Tibial artery (tissue), 4 donors: ENCODE measurements at regions not wholly inside any gene's neighbourhood (a gene's known extent, or its start where the extent isn't known, plus 50 kb on each side); places are given as distances from the start of the nearest gene placed in this dataset.

ENCODE experiments used
- DNase-seq, 2 donors: peaks; one replicate each; pipeline ENCODE4 v3.0.0-alpha.2; 2019
- H3K27ac ChIP-seq, 2 donors: fragments of 200-600 bp; sonication (generic) in 1 of 2; 1 replicate in 1 of 2; 2 replicates in 1 of 2; pipeline ENCODE4 v1.5.1; 2018 to 2019; ENCODE audit warnings: mild to moderate bottlenecking in 1 of 2
- H3K27me3 ChIP-seq, 2 donors: fragments of 200-600 bp; sonication (generic) in 1 of 2; one replicate each; pipeline versions ENCODE4 v1.5.1 to v1.6.0; 2016 to 2019
- H3K36me3 ChIP-seq, 3 donors: fragments of 200-600 bp; sonication (generic) in 2 of 3; one replicate each; pipeline ENCODE4 v1.5.1; 2016 to 2019; ENCODE audit warnings: mild to moderate bottlenecking in 2 of 3
- H3K4me1 ChIP-seq, 4 donors: fragments of 200-600 bp; sonication (generic) in 2 of 4; 1 replicate in 3 of 4; 2 replicates in 1 of 4; pipeline ENCODE4 v1.5.1; 2016 to 2019
- H3K4me3 ChIP-seq, 2 donors: fragments of 200-600 bp; sonication (generic) in 1 of 2; 1 replicate in 1 of 2; 2 replicates in 1 of 2; pipeline ENCODE4 v1.5.1; 2018 to 2019; ENCODE audit warnings: mild to moderate bottlenecking in 2 of 2
- H3K9me3 ChIP-seq, 3 donors: fragments of 200-600 bp; sonication (generic) in 1 of 3; one replicate each; pipeline ENCODE4 v1.5.1; 2016 to 2019
- intact Hi-C: fragments of 100-400 bp; cut with DNase I; formaldehyde crosslinking; loops from one replicate; pipeline ENCODE4 v1.15.0; 2023; ENCODE audit warnings: low total_unique reads
- TF ChIP-seq, protein P1 (sequence below), 2 experiments: fragments of 200-600 bp in 1 of 2; fragments of 450-650 bp in 1 of 2; IDR thresholded peaks; one replicate each; pipeline ENCODE4 v1.5.1; 2017 to 2019; ENCODE audit warnings: antibody characterized with exemption in 2 of 2, mild to moderate bottlenecking in 1 of 2, moderate library complexity in 1 of 2

GRCh38 chr9:103997856-103998370 lies 96.2 kb upstream of the SMC2 start:
- TF ChIP-seq, protein P1, sequence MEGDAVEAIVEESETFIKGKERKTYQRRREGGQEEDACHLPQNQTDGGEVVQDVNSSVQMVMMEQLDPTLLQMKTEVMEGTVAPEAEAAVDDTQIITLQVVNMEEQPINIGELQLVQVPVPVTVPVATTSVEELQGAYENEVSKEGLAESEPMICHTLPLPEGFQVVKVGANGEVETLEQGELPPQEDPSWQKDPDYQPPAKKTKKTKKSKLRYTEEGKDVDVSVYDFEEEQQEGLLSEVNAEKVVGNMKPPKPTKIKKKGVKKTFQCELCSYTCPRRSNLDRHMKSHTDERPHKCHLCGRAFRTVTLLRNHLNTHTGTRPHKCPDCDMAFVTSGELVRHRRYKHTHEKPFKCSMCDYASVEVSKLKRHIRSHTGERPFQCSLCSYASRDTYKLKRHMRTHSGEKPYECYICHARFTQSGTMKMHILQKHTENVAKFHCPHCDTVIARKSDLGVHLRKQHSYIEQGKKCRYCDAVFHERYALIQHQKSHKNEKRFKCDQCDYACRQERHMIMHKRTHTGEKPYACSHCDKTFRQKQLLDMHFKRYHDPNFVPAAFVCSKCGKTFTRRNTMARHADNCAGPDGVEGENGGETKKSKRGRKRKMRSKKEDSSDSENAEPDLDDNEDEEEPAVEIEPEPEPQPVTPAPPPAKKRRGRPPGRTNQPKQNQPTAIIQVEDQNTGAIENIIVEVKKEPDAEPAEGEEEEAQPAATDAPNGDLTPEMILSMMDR (IDR thresholded peaks at IDR 0.05): no peak
- no peak overlapping the region for H3K4me3 ChIP-seq
- no peaks in the 10 kb centered on the region for H3K36me3 ChIP-seq
- H3K27ac ChIP-seq: no peak overlapping the region
- no peak for DNase-seq
- intact Hi-C loops: no loop called here
- H3K27me3 ChIP-seq: no peaks in the 10 kb centered on the region
- H3K4me1 ChIP-seq: no peaks in the 10 kb centered on the region
- no peaks in the 10 kb centered on the region for H3K9me3 ChIP-seq

DNA sequence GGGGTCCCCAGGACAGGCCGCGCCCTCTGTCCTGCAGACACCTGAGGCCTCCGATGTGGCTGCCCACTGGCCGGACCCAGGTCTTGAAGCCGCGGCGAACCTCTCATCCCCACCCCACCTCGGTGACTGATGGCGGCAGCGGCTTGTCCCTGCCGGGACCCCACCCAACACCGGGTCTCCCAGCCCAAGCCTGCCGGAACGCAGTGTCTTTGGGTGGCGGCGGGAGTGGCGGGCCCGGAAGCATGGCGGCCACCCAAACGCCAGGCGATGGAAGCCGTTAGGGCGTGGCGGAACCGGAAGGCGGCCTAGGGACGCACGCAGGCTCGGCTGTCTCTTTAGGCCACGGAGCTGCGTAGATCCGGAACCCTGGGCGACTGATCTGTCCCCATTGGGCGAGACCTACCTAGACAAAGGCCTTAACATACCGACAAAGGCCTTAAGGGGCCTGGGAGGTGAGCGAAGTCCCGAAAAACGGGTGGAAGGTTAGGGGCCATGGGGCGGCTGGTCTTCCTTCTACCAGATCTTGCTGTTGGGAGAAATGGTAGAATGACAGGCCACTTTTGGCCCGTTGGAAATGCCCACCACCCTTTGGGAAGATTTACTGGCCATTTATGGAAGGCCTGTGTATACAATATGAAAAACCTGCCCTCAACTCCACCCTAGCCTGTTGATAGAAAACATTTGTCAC lies 94.6 kb upstream of the SMC2 start:
- H3K9me3 ChIP-seq: no peaks in the 10 kb centered on the region
- TF ChIP-seq, protein P1 (IDR thresholded peaks at IDR 0.05): no peak
- no peak for DNase-seq

DNA sequence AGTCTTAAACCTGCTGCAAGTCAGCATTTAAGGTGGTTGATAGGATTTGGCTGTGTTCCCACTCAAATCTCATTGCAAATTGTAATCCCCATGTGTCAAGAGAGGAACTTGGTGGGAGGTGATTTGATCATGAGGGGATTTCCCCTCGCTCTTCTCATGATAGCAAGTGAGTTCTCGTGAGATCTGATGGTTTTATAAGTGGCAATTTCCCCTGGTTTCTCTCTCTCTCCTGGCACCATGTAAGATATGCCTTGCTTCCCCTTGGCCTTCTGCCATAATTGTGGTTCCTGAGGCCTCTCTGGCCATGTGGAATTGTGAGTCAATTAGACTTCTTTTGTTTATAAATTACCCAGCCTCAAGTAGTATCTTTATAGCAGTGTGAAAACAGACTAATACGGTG lies 84.3 kb upstream of the SMC2 start:
- Histone ChIP-seq H3K27ac (no peak overlapping the region), H3K4me1 (no peaks in the 10 kb centered on the region), H3K4me3 (no peak overlapping the region), H3K9me3 (no peaks in the 10 kb centered on the region), H3K27me3 (no peaks in the 10 kb centered on the region), H3K36me3 (no peaks in the 10 kb centered on the region)
- TF ChIP-seq, protein P1 (IDR thresholded peaks at IDR 0.05): no peak
- no peak for DNase-seq
- intact Hi-C loops: loop anchor here (2.0 kb wide), 1 partner anchor 23 kb away; no protein-coding TSS in a partner anchor

More for the DNA sequence above, 94.6 kb upstream of the SMC2 start:
- Histone ChIP-seq H3K4me3 (no peak overlapping the region), H3K27me3 (no peaks in the 10 kb centered on the region), H3K27ac (no peak overlapping the region), H3K4me1 (no peaks in the 10 kb centered on the region), H3K36me3 (no peaks in the 10 kb centered on the region)
- intact Hi-C loops: loop anchor here (5.0 kb wide), 1 partner anchor 32 kb away; no protein-coding TSS in a partner anchor

- no peak for DNase-seq
- Histone ChIP-seq H3K9me3 (no peaks in the 10 kb centered on the region), H3K27ac (no peak overlapping the region), H3K4me1 (no peaks in the 10 kb centered on the region), H3K27me3 (no peaks in the 10 kb centered on the region), H3K36me3 (no peaks in the 10 kb centered on the region), H3K4me3 (no peak overlapping the region)
- intact Hi-C loops: loop anchor here (10.0 kb wide), 1 partner anchor 57 kb away; no protein-coding TSS in a partner anchor
- TF ChIP-seq, protein P1 (IDR thresholded peaks at IDR 0.05): no peak
Measured at GRCh38 chr9:104022083-104022482, 72.0 kb upstream of the SMC2 start.

GRCh38 chr9:104025104-104025503 lies 69.0 kb upstream of the SMC2 start:
- TF ChIP-seq, protein P1 (IDR thresholded peaks at IDR 0.05): no peak
- Histone ChIP-seq H3K4me1 (no peaks in the 10 kb centered on the region), H3K9me3 (no peaks in the 10 kb centered on the region), H3K4me3 (no peak overlapping the region), H3K27ac (no peak overlapping the region), H3K36me3 (no peaks in the 10 kb centered on the region), H3K27me3 (no peaks in the 10 kb centered on the region)
- DNase-seq: no peak
- intact Hi-C loops: loop anchor here (10.0 kb wide), 1 partner anchor 60 kb away; no protein-coding TSS in a partner anchor
